ENCODE measurements at regions not wholly inside any gene's neighbourhood (a gene's known extent, or its start where the extent isn't known, plus 50 kb on each side); places are given as distances from the start of the nearest gene placed in this dataset.

- DNase-seq (ENCODE audit: low spot score) = no peak
Observed at GRCh38 chr4:136392576-136392975, 1139.7 kb downstream of the PCDH18 start.

DNA sequence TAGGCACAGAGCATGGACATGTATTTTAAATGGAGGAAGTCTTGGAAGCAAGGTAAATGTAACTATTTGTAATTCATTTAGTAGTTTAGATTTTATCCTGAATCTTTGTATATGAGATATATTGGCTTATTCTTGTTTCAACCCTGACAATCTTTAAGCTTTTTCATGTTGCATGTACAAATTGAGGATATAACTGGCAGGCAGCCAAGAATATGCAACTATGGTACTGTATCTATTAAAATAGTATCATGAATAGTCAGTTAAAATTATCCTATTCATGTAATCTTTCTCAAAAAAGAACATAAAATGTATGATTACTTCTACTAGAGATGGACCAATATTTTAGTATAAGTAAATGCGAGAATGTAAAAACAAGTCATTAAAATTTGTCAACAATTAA is 1141.5 kb downstream of the PCDH18 start:
- DNase-seq (ENCODE audit: low spot score) = no peak

- no peak for DNase-seq (ENCODE audit: low spot score)
Observed at GRCh38 chr4:136383082-136383481, 1149.2 kb downstream of the PCDH18 start.

DNA sequence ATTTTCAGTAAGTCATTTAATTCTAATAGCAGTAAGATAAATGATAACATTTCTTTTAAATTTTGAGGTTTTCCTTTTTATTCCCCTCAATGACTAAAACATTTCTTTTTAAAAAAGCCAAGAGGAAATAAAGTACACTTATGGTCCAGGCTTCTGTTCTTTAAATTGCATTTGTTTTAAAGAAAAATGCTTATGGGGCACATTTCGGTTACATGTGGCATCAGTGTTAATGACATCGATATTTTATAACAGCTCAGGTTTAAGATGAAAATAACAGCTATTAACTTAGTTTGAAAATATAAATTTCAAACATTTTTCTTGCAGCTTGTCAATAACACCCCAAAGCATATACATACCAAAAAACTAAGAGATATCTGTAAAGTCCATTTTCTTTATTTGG is 1161.1 kb downstream of the PCDH18 start:
- no peak for DNase-seq (ENCODE audit: low spot score)

- DNase-seq (ENCODE audit: low spot score) = no peak
Observed at GRCh38 chr4:136369073-136369472, 1163.2 kb downstream of the PCDH18 start.

- no peak for DNase-seq (ENCODE audit: low spot score)
Observed at GRCh38 chr4:136357556-136357955, 1174.7 kb downstream of the PCDH18 start.

- no peak for DNase-seq (ENCODE audit: low spot score)
Observed at GRCh38 chr4:136355970-136356369, 1176.3 kb downstream of the PCDH18 start.

GRCh38 chr4:136343340-136343739 is 1189.0 kb downstream of the PCDH18 start:
- no peak for DNase-seq (ENCODE audit: low spot score)

DNA sequence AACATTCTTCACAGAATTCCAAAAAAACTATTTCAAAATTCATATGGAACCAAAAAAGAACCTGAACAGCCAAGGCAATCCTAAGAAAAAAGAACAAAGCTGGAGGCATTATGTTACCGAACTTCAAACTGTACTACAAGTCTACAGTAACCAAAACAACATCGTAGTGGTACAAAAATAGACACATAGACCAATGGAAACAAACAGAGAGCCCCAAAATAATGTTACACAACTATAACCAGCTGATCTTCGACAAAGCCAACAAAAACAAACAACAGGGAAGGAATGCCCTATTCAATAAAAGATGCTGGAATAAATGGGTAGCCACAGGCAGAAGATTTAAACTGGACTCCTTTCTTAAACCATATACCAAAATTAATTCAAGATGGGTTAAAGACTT is 1189.6 kb downstream of the PCDH18 start:
- no peak for DNase-seq (ENCODE audit: low spot score)

- DNase-seq (ENCODE audit: low spot score) = no peak
Observed at GRCh38 chr4:136337216-136337615, 1195.1 kb downstream of the PCDH18 start.

DNA sequence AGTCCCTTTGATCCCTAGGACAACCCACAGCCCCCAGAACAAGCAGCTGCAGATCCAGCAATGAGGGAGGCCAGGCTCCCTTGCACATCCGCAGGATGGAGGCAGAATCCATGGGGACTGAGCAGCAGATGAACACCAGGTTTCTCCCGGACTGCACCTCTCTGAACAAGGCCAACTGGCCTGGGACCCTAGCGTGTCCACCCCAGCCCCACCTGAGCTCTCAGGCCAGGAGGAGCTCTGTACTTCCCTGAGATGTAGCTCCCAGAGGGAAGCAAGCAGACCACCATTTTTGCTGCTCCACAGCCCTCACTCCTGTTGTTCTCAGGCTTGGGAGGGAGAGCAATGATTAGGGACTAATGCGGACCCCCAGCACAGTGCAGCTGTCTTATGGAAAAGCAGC is 1195.8 kb downstream of the PCDH18 start:
- no peak for DNase-seq (ENCODE audit: low spot score)

- no peak for DNase-seq (ENCODE audit: low spot score)
Observed at GRCh38 chr4:136329042-136329662, 1203.1 kb downstream of the PCDH18 start.

DNA sequence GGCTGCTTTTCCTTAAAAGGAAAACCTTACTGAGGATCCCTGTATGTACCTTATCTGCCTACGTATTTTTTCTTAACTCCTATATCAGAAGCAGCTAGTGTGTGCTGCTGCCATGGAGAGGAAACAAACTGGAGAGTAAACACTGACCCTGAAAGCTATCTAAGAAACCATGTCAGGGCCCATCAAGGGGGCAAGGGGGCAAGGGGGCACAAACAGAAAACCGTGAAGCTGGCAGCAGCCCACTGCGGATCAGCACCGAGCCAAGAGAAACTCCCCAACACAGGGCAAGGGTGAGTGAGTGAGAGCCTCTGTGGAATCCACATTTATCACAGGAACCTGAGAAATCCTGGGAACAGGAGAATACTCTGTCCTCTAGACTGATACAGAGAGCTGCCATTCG is 1204.2 kb downstream of the PCDH18 start:
- no peak for DNase-seq (ENCODE audit: low spot score)

DNA sequence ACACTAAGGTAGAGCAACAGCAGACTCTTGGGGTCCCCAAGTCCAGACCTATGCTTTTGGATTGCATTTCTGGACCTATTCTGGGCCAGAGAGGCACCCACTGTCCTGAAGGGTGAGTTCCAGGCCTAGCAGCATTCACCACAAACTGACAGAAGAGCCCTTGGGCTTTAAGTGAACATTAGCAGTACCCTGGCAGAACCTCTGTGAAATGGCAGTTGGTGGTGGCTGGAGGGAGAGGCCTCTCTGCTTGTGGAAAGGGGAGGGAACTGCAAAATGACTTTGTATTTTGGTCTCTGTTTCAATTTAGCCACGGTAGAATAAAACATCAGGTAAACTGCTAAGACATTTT is 1211.9 kb downstream of the PCDH18 start:
- DNase-seq (ENCODE audit: low spot score) = no peak

DNA sequence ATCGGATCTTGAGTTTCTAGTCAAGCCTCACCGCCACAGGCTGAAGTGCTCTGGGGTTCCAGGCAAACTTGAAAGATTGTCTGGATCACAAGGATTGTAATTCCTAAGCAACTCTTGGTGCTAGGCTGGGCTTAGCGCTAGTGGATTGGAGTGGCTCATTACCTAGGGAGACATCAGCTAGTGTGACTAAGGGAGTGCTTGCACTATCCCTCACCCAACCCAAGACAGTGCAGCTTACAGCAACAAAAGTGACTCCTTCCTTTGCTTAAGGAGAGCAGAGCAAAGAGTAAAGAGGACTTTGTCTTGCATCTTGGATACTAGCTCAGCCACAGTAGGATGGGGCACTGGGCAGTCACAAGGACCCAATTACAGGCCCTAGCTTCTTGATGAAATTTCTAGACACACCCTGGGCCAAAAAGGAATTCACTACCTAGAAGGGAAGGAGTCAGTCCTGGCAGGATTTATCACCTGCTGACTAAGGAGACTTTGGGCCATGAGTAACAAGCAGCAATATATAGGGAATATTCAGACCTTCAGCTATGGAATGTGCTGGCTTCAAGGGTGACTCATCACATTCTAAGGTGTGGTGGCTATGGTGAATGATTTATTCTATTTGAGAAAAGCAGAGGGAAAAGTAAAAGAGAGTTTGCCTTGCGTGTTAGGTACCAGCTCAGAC is 1212.4 kb downstream of the PCDH18 start:
- DNase-seq (ENCODE audit: low spot score) = no peak

- no peak for DNase-seq (ENCODE audit: low spot score)
Observed at GRCh38 chr4:136316961-136317360, 1215.3 kb downstream of the PCDH18 start.

- DNase-seq (ENCODE audit: low spot score) = no peak
Observed at GRCh38 chr4:136314686-136315085, 1217.6 kb downstream of the PCDH18 start.

DNA sequence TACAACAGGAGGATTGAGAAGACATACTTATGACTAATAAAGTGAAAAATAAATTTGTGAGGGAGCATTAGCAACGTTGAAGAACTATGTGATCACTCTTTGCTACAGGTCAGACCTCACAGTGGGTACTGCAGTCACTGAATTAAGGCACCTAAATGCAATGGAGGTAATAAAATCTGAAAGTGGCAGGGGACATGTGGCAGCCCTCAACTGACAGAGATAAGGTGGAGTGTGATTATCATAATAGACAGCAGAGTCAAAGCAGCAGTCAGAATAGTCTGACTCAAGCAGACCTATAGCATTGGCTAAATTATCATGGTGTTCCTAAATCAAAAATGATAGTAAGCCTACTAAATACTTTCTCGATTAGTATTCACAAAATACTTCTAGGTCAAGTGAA is 1220.5 kb downstream of the PCDH18 start:
- DNase-seq (ENCODE audit: low spot score) = no peak

GRCh38 chr4:136307765-136308164 is 1224.5 kb downstream of the PCDH18 start:
- no peak for DNase-seq (ENCODE audit: low spot score)

- no peak for DNase-seq (ENCODE audit: low spot score)
Observed at GRCh38 chr4:136306361-136306760, 1225.9 kb downstream of the PCDH18 start.

DNA sequence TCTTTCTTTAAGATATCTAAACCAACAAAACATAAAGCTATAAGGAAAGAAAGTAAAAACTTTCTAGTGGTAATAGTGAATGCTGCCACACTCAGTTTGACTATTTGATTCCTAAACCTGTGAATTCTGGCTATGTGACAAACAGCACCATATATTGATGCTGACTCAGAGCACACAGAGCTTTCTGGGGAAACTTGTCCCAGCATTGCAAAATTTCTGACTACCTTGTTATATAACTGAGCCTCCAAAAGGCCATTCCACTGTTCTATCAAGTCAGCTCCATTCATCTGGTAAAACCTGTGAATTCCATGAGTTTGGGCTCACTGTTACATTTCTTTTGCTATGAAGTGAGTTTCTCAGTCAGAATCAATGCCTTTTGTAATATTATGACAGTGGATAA is 1229.7 kb downstream of the PCDH18 start:
- no peak for DNase-seq (ENCODE audit: low spot score)

- DNase-seq (ENCODE audit: low spot score) = no peak
Observed at GRCh38 chr4:136301749-136302495, 1230.4 kb downstream of the PCDH18 start.

DNA sequence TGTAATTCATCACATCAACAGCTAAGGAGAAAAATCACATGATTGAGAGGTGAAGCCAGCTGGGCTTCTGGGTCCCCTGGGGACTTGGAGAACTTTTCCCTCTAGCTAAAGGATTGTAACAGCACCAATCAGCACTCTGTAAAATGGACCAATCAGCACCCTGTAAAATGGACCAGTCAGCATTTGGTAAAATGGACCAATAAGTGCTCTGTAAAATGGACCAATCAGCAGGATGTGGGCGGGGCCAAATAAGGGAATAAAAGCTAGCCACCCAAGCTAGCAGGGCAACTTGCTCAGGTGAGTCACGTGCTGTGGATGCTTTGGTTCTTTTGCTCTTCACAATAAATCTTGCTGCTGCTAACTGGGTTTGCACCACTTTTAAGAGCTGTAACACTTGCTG is 1248.3 kb downstream of the PCDH18 start:
- no peak for DNase-seq (ENCODE audit: low spot score)

GRCh38 chr4:136281889-136282288 is 1250.4 kb downstream of the PCDH18 start:
- no peak for DNase-seq (ENCODE audit: low spot score)

Data from AG20443 (cell line).